ENCODE measurements at regions not wholly inside any gene's neighbourhood (a gene's known extent, or its start where the extent isn't known, plus 50 kb on each side); places are given as distances from the start of the nearest gene placed in this dataset.

GRCh38 chr9:109640580-109641371 is 139.2 kb upstream of the PALM2AKAP2 start:
- no peak for TF ChIP-seq CTCF (IDR thresholded peaks at IDR 0.05; ENCODE audit: borderline replicate concordance, extremely low read depth, low read length, poor library complexity, severe bottlenecking)
- TF ChIP-seq EZH2 (IDR thresholded peaks at IDR 0.05; ENCODE audit: borderline replicate concordance, low read depth, low read length, severe bottlenecking) = no peak
